H9 (cell line): ENCODE measurements at regions not wholly inside any gene's neighbourhood (a gene's known extent, or its start where the extent isn't known, plus 50 kb on each side); places are given as distances from the start of the nearest gene placed in this dataset.

Experiments
- DNase-seq: peaks from one replicate; pipeline ENCODE4 v3.0.0-alpha.2; 2017
- H2AFZ ChIP-seq: one replicate; pipeline ENCODE4 v1.6.1; 2013; ENCODE audit warnings: mild to moderate bottlenecking, low read length, control low read depth, moderate library complexity
- H2AK5ac ChIP-seq: 2 replicates; pipeline ENCODE4 v1.6.1; 2013; ENCODE audit warnings: low read length, control low read depth, mixed read lengths; ENCODE audit not compliant: insufficient read length
- H2BK120ac ChIP-seq: one replicate; pipeline ENCODE4 v1.6.1; 2013; ENCODE audit warnings: low read depth, mild to moderate bottlenecking, low read length, control low read depth, inconsistent platforms; ENCODE audit not compliant: poor library complexity, severe bottlenecking
- H2BK12ac ChIP-seq: 2 replicates; pipeline ENCODE4 v1.6.1; 2013; ENCODE audit warnings: low read length, control low read depth, mixed read lengths, low read depth; ENCODE audit not compliant: insufficient read length
- H2BK15ac ChIP-seq: 2 replicates; pipeline ENCODE4 v1.6.1; 2013; ENCODE audit warnings: low read depth, low read length, control low read depth
- H2BK20ac ChIP-seq: one replicate; pipeline ENCODE4 v1.6.1; 2013; ENCODE audit warnings: low read depth, mild to moderate bottlenecking, low read length, control low read depth, inconsistent platforms; ENCODE audit not compliant: poor library complexity, severe bottlenecking
- H2BK5ac ChIP-seq: 2 replicates; pipeline ENCODE4 v1.6.1; 2013; ENCODE audit warnings: low read length, control low read depth, mixed read lengths; ENCODE audit not compliant: insufficient read length
- H3K14ac ChIP-seq: 2 replicates; pipeline ENCODE4 v1.6.1; 2013; ENCODE audit warnings: low read length, control low read depth; ENCODE audit not compliant: insufficient read depth
- H3K18ac ChIP-seq: 2 replicates; pipeline ENCODE4 v1.6.1; 2013; ENCODE audit warnings: low read depth, mild to moderate bottlenecking, mixed read lengths, low read length, control low read depth; ENCODE audit not compliant: insufficient read length
- H3K23ac ChIP-seq: 2 replicates; pipeline ENCODE4 v1.6.1; 2013; ENCODE audit warnings: low read length, control low read depth, mixed read lengths, low read depth; ENCODE audit not compliant: insufficient read length
- H3K23me2 ChIP-seq: 2 replicates; pipeline ENCODE4 v1.6.1; 2013; ENCODE audit warnings: low read depth, mild to moderate bottlenecking, mixed read lengths, low read length, control low read depth; ENCODE audit not compliant: insufficient read length, poor library complexity, severe bottlenecking
- H3K27ac ChIP-seq: 2 replicates; pipeline ENCODE4 v1.5.1; 2013; ENCODE audit warnings: low read length, control low read depth, mixed read lengths, low read depth; ENCODE audit not compliant: insufficient read length
- H3K27me3 ChIP-seq: 2 replicates; pipeline ENCODE4 v1.6.1; 2013; ENCODE audit warnings: low read length, control low read depth, inconsistent platforms; ENCODE audit not compliant: insufficient read depth
- H3K4ac ChIP-seq: 2 replicates; pipeline ENCODE4 v1.6.1; 2013; ENCODE audit warnings: low read depth, mild to moderate bottlenecking, control low read depth, inconsistent platforms, low read length, moderate library complexity
- H3K4me1 ChIP-seq: 2 replicates; pipeline ENCODE4 v1.6.1; 2013; ENCODE audit warnings: low read length, control low read depth, inconsistent platforms; ENCODE audit not compliant: insufficient read depth
- H3K4me2 ChIP-seq: 2 replicates; pipeline ENCODE4 v1.6.1; 2013; ENCODE audit warnings: low read length, control low read depth, mixed read lengths; ENCODE audit not compliant: insufficient read length, insufficient read depth
- H3K56ac ChIP-seq: 2 replicates; pipeline ENCODE4 v1.6.1; 2013; ENCODE audit warnings: low read depth, mild to moderate bottlenecking, mixed read lengths, low read length, control low read depth; ENCODE audit not compliant: insufficient read length
- H3K79me1 ChIP-seq: 2 replicates; pipeline ENCODE4 v1.6.1; 2013; ENCODE audit warnings: low read depth, mild to moderate bottlenecking, moderate library complexity, low read length, control low read depth, inconsistent platforms; ENCODE audit not compliant: insufficient read depth, poor library complexity, severe bottlenecking
- H3K79me2 ChIP-seq: 2 replicates; pipeline ENCODE4 v1.6.1; 2013; ENCODE audit warnings: low read length, control low read depth, inconsistent platforms; ENCODE audit not compliant: insufficient read depth
- H3K9ac ChIP-seq: 2 replicates; pipeline ENCODE4 v1.6.1; 2013; ENCODE audit warnings: low read length, control low read depth, mixed read lengths; ENCODE audit not compliant: insufficient read length; ENCODE audit errors: extremely low read depth
- H3K9me3 ChIP-seq: one replicate; pipeline ENCODE4 v1.6.1; 2013; ENCODE audit warnings: low read depth, low read length, inconsistent platforms; ENCODE audit not compliant: control insufficient read depth
- H3T11ph ChIP-seq: one replicate; pipeline ENCODE4 v1.6.1; 2013; ENCODE audit warnings: mild to moderate bottlenecking, low read length, control low read depth, inconsistent platforms
- H4K20me1 ChIP-seq: one replicate; pipeline ENCODE4 v1.6.1; 2013; ENCODE audit not compliant: control insufficient read depth, insufficient read length, insufficient read depth
- H4K5ac ChIP-seq: 2 replicates; pipeline ENCODE4 v1.6.1; 2013; ENCODE audit warnings: low read depth, mild to moderate bottlenecking, mixed read lengths, low read length, control low read depth; ENCODE audit not compliant: insufficient read length
- H4K8ac ChIP-seq: replicated peaks from 2 replicates; pipeline ENCODE4 v1.6.1; 2013; ENCODE audit warnings: low read length, control low read depth, mixed read lengths, low read depth; ENCODE audit not compliant: insufficient read length
- H4K91ac ChIP-seq: 2 replicates; pipeline ENCODE4 v1.6.1; 2013; ENCODE audit warnings: low read depth, mild to moderate bottlenecking, moderate library complexity, mixed read lengths, low read length, control low read depth; ENCODE audit not compliant: insufficient read length
- H3K27ac Mint-ChIP-seq, 3 experiments: 2 replicates in 2 of 3; 3 replicates in 1 of 3; pipeline ENCODE4 v1.8.0; 2020 to 2021; ENCODE audit warnings: mixed read lengths in 3 of 3, mild to moderate bottlenecking in 1 of 3, moderate library complexity in 1 of 3
- H3K27me3 Mint-ChIP-seq: 2 replicates; pipeline ENCODE4 v1.8.0; 2021; ENCODE audit warnings: low read depth, mild to moderate bottlenecking, moderate library complexity, mixed read lengths
- H3K36me3 Mint-ChIP-seq, 3 experiments: 2 replicates in 2 of 3; 3 replicates in 1 of 3; pipeline ENCODE4 v1.8.0; 2020 to 2021; ENCODE audit warnings: low read depth in 3 of 3, mixed read lengths in 3 of 3; ENCODE audit not compliant: insufficient read depth in 1 of 3
- H3K4me1 Mint-ChIP-seq, 2 experiments: 2 replicates each; pipeline ENCODE4 v1.8.0; 2020; ENCODE audit warnings: mixed read lengths in 2 of 2
- H3K4me3 Mint-ChIP-seq, 2 experiments: 2 replicates in 1 of 2; 3 replicates in 1 of 2; pipeline ENCODE4 v1.8.0; 2020 to 2021; ENCODE audit warnings: mild to moderate bottlenecking in 2 of 2, mixed read lengths in 2 of 2, moderate library complexity in 1 of 2
- H3K9me3 Mint-ChIP-seq, 2 experiments: 2 replicates in 1 of 2; 3 replicates in 1 of 2; pipeline ENCODE4 v1.8.0; 2020; ENCODE audit warnings: mild to moderate bottlenecking in 2 of 2, mixed read lengths in 2 of 2, moderate library complexity in 1 of 2
- CTCF ChIP-seq: fragments of 200-600 bp; sonication (generic); conservative IDR thresholded peaks from 3 replicates; pipeline ENCODE4 v1.8.0; 2021; ENCODE audit warnings: antibody characterized with exemption, mild to moderate bottlenecking
- WGBS: extraction: QIAGEN DNeasy Blood & Tissue Kit; methylation state at CpG from one replicate; pipeline ENCODE4 v1.1.7; 2013; ENCODE audit warnings: missing lambda C conversion rate, low lambda C conversion rate, mixed read lengths; ENCODE audit not compliant: insufficient read length; ENCODE audit errors: extremely low coverage; 5-methylcytosine and 5-hydroxymethylcytosine counted together

GRCh38 chr10:20672741-20673140, 224.4 kb downstream of the NEBL start:
- Histone ChIP-seq H3K79me1 (no peaks in the 10 kb centered on the region), H4K20me1 (no peaks in the 10 kb centered on the region), H3K27me3 (no peaks in the 10 kb centered on the region), H3K14ac (no peak overlapping the region), H2BK20ac (no peak overlapping the region), H3K18ac (no peak overlapping the region), H3K4ac (no peak overlapping the region), H4K8ac (no peak overlapping the region), H3K4me2 (no peak overlapping the region), H2BK5ac (no peak overlapping the region), H3K79me2 (no peaks in the 10 kb centered on the region), H4K91ac (no peak overlapping the region), H3T11ph (no peak overlapping the region), H4K5ac (no peak overlapping the region), H3K4me1 (no peaks in the 10 kb centered on the region; the same call in 1 of the 2 replicates), H2BK12ac (no peak overlapping the region), H3K9ac (no peak overlapping the region), H3K23me2 (no peaks in the 10 kb centered on the region), H2AK5ac (no peak overlapping the region), H2AFZ (no peak overlapping the region), H3K56ac (no peak overlapping the region), H3K23ac (no peak overlapping the region), H2BK15ac (no peak overlapping the region), H3K9me3 (no peaks in the 10 kb centered on the region), H2BK120ac (no peak overlapping the region), H3K27ac (no peak overlapping the region)
- H3K4me1 Mint-ChIP-seq = peaks cover 4 to 11% of the 10 kb centered on the region in 2 experiments
- no peak for TF ChIP-seq CTCF
- no peak overlapping the region for H3K4me3 Mint-ChIP-seq
- no peaks in the 10 kb centered on the region for H3K9me3 Mint-ChIP-seq
- no peaks in the 10 kb centered on the region for H3K36me3 Mint-ChIP-seq
- no peak overlapping the region for H3K27ac Mint-ChIP-seq
- H3K27me3 Mint-ChIP-seq = no peaks in the 10 kb centered on the region
- no CpG with 5 or more reads among the region's 5 CpGs for WGBS
- DNase-seq = no peak
